ENCODE measurements at regions not wholly inside any gene's neighbourhood (a gene's known extent, or its start where the extent isn't known, plus 50 kb on each side); places are given as distances from the start of the nearest gene placed in this dataset.

GRCh38 chr12:91613223-91613779 lies 430.7 kb upstream of the DCN start:
- ChIA-PET POLR2A (no interaction called here), CTCF (no interaction called here)
- intact Hi-C loops (cut with micrococcal nuclease; ENCODE audit: unreplicated experiment) = no loop called here
- no peak overlapping the region for H3K4me3 ChIP-seq (ENCODE audit: low read depth in 2 of 2, low read length in 2 of 2)
- no peaks in the 10 kb centered on the region for H3K27me3 ChIP-seq (ENCODE audit: control insufficient read depth, insufficient read depth, low read length)
- no TSS peak for BruUV-seq (replicated peaks)
- no peak for TF ChIP-seq SIN3A (IDR thresholded peaks at IDR 0.05; ENCODE audit: borderline replicate concordance, insufficient read depth, low read depth, low read length)
- TF ChIP-seq TCF7L2 (IDR thresholded peaks at IDR 0.05; ENCODE audit: low read depth, low read length) = no peak
- TF ChIP-seq POLR2AphosphoS5 (IDR thresholded peaks at IDR 0.05; ENCODE audit: low read depth, low read length) = no peak
- TF ChIP-seq CTCF (IDR thresholded peaks at IDR 0.05) = no peak
- TF ChIP-seq REST (IDR thresholded peaks at IDR 0.05; ENCODE audit: insufficient read depth in 1 of 2, low read depth in 2 of 2, low read length in 1 of 2) = no peak
- no peak for DNase-seq (ENCODE audit: low read depth, low spot score)
- no peaks in the 10 kb centered on the region; the same call in 1 of the 2 replicates for H3K4me1 ChIP-seq (ENCODE audit: control insufficient read depth, insufficient read depth, low read length)
- no peaks in the 10 kb centered on the region for H3K9me3 ChIP-seq (ENCODE audit: control insufficient read depth, insufficient read depth, low read depth, low read length)
- H3K36me3 ChIP-seq (ENCODE audit: control insufficient read depth, insufficient read depth, low read length) = no peaks in the 10 kb centered on the region
- H3K27ac ChIP-seq (ENCODE audit: low read length) = no peak overlapping the region
- no peak for ATAC-seq
- in situ Hi-C loops (cut with HindIII; ENCODE audit: low pct_unique_long_range_greater_than_20kb, low sequenced_read_pairs) = no loop called here

- CTCF ChIA-PET = no interaction called here
Measured at GRCh38 chr12:91610561-91610960, 427.9 kb upstream of the DCN start.

More at GRCh38 chr12:91610561-91610960, 427.9 kb upstream of the DCN start:
- H3K4me3 ChIP-seq (ENCODE audit: low read depth in 2 of 2, low read length in 2 of 2) = no peak overlapping the region
- H3K4me1 ChIP-seq (ENCODE audit: control insufficient read depth, insufficient read depth, low read length) = no peaks in the 10 kb centered on the region
- in situ Hi-C loops (cut with HindIII; ENCODE audit: low pct_unique_long_range_greater_than_20kb, low sequenced_read_pairs) = no loop called here
- POLR2A ChIA-PET = no interaction called here
- no peak overlapping the region for H3K27ac ChIP-seq (ENCODE audit: low read length)
- intact Hi-C loops (cut with micrococcal nuclease; ENCODE audit: unreplicated experiment) = no loop called here
- no peak for DNase-seq (ENCODE audit: low read depth, low spot score)
- BruUV-seq (replicated peaks) = no TSS peak
- TF ChIP-seq CTCF (IDR thresholded peaks at IDR 0.05) (no peak), SIN3A (IDR thresholded peaks at IDR 0.05; ENCODE audit: borderline replicate concordance, insufficient read depth, low read depth, low read length) (no peak), REST (IDR thresholded peaks at IDR 0.05; ENCODE audit: insufficient read depth in 1 of 2, low read depth in 2 of 2, low read length in 1 of 2) (no peak)
- no peaks in the 10 kb centered on the region for H3K36me3 ChIP-seq (ENCODE audit: control insufficient read depth, insufficient read depth, low read length)
- no peaks in the 10 kb centered on the region for H3K9me3 ChIP-seq (ENCODE audit: control insufficient read depth, insufficient read depth, low read depth, low read length)
- no peaks in the 10 kb centered on the region for H3K27me3 ChIP-seq (ENCODE audit: control insufficient read depth, insufficient read depth, low read length)
- no peak for ATAC-seq
